GM21390 (cell line): ENCODE measurements at regions not wholly inside any gene's neighbourhood (a gene's known extent, or its start where the extent isn't known, plus 50 kb on each side); places are given as distances from the start of the nearest gene placed in this dataset.

Source experiments
- ATAC-seq: cut with Tn5 transposase; IDR thresholded peaks from one replicate; pipeline ENCODE4 v1.9.1; 2021; ENCODE audit not compliant: unreplicated experiment

- no peak for ATAC-seq
Observed at GRCh38 chr14:62130441-62130840, 368.2 kb downstream of the SNAPC1 start.

DNA sequence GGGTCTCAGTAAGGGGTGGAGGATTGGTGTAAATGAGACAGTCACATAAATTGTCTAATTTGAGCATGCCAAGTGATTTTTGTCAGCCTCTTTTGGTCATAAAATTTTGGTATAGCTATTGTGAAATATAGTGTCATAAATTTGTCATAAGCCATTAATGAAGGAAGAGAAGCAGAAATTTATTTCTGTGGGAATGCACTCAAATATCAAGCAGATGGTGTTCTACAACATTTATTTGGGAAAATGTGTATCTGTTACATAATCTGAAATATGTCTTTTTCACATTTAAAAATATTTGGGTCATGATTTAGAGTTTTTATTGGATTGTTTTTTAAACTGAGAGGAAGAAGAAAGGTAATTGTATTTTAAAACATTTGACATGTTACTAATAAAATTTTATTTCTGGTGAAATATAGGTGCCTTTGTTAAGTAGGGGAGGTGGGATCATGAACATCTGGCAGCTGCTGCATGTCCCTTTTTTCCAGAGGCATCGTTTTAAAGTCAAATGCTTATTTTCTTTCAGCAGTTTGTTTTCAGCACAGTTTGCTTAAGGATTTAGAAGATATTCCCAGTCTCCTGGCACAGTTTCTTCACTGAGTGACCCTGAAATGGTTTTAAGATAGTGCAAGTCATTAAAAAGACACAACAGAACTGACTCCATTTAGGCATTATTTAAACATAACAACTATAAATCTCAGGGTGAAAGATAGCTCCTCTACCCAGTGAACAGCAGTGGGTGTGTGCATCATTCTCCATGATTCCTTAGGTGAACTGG lies 371.7 kb downstream of the SNAPC1 start:
- ATAC-seq: no peak

DNA sequence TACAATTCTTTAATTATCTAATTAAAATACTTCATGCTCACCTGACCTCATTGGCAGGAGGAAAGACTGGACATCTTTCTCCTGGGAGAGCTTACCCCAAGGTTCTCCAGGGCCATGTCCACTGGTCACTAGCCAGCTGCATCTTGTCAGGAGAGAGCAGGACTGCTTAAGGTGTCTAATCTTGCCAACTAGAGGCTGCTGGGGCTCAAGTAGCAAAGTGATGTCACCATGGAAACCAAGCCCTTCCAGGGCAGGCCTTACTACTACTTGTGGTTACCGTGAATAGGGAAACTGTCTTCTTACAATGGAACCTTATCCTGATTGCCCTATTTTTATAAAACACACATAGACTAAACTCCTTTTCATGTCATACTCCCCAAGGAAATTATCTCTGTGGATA lies 376.4 kb downstream of the SNAPC1 start:
- no peak for ATAC-seq

- no peak for ATAC-seq
Observed at GRCh38 chr14:62141139-62141538, 378.9 kb downstream of the SNAPC1 start.

- ATAC-seq: no peak
Observed at GRCh38 chr14:62143245-62143644, 381.0 kb downstream of the SNAPC1 start.

DNA sequence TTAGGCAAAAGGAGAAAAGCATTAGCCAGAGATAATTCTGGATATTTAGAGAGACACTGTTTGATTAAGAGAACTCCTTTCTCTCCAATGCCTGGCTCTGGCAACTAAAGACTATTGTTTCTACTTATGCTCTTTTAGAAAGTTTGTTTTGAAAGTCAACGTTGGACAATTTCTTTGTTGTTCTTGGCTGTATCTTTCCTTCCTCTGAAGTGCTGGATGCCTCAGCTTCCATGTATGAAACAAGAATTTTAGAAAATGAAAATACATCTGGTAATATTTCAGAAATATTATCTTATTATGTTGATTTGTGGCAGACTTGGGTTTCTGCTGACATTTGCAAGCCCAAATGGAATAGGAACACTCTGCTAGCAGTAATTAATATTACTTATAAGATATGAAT lies 382.6 kb downstream of the SNAPC1 start:
- ATAC-seq: no peak

- ATAC-seq: no peak
Observed at GRCh38 chr14:62146030-62146429, 383.8 kb downstream of the SNAPC1 start.

GRCh38 chr14:62156052-62156451 lies 393.8 kb downstream of the SNAPC1 start:
- ATAC-seq: no peak

GRCh38 chr14:62158779-62159178 lies 396.6 kb downstream of the SNAPC1 start:
- ATAC-seq: no peak

DNA sequence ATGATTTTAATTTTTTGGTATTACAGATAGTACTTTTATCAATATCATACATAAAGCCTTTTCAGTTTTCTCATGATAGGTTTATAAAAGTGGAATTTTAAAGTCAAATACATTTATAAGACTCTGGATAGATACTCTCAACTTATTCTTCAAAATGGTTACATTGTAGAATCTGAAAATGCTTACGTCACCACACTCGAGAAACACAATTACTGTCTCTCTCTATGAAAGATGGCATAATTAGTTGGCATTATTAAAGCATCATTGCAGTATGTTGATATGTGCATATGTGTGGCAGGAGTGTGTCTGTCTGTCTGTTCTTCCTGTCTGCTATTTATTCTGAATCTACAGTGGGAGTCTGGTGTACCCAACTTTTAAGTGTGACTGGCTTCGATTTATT lies 397.1 kb downstream of the SNAPC1 start:
- no peak for ATAC-seq

DNA sequence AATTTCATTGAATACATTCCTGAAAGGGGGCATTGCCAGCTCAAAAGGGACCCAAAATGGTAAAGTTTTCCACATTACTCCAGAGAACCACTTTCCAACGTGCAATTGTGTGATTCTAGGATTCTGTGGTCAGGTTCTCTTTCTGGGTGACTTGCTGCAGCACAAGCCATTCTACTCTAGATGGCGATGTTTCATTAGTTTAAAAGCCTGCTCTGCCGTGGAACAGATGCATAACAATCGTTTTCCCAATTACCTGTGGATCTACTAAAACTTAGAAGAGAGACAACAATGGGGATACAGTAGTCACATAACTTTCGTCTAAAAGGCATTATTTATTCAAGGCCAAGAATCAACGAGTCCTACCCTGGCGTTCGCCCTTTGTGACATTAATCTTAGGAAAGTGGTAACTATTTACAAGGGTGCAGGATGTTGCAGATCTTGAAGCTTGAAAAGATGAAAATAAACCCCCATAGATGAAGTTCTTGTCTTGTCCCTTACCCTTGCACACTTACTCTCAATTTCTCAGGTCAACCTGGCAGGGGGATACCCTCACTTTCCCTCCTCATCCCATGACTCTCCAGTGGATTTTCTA lies 400.9 kb downstream of the SNAPC1 start:
- ATAC-seq: no peak

DNA sequence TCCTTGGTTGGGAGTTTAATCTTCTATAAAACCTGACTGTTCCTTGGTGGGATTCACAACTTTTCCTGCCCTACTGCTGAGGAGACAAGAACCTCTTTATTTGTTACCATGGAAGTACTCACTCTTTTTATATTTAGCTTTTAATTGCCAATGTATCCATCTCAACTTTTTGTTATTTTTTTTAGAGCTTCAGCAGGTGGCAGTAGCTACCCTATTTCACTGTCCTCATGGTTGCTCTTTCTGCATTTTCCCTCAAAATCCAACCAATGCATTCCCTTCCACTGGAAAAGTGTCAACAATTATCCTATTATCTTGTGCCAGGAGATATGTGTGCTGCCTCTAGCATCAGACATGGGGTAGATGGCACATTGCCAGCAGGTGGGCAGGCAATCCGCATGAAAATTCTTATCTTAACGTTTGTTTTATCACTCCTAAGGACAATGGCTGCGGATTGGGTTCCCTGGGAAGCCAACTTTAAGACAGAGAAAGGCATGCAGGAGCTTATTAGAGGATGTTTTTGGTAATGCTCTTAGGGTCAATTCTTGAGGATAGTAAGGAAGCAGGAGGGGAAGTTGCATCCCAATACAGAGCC lies 406.4 kb downstream of the SNAPC1 start:
- no peak for ATAC-seq

- ATAC-seq: peak; percentile 79
Observed at GRCh38 chr14:62179367-62180018, 417.3 kb downstream of the SNAPC1 start.

DNA sequence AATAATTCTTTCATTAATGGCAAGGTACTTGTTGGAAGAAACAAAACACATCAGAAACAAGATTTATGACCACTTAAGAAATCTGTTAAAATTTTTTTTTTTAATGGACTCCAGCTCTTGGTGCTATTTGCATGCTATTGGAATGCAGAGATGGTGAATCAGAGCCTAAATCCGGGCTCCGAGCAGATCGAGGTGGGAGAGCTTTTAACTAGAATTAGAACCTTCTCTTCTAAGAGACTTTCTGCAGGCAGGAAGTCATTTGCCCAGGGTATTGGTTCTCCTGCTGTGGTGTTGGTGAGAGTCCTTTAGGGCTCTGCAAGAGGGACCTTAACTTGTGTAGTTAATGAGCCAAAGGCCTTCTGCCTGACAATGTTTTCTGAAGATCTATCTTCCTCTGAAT lies 419.4 kb downstream of the SNAPC1 start:
- no peak for ATAC-seq

DNA sequence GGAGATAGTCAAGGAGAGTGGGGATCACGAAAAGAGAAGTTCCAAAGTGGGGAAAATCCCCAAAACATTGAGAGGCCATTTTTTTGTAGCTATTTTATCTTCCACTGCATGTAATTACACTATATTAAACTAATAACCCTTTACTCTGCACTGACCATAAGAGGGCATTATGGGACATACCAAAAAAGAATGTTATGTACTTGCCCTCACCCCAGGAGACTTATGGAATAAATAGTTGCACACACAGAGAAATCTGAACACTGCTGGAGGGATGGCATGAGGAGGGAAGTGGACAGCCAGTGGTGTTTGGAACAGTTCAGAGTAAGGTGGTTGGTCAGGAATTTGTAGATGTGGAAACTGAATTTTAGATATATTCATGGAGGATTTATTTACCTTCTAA lies 422.9 kb downstream of the SNAPC1 start:
- ATAC-seq: no peak

DNA sequence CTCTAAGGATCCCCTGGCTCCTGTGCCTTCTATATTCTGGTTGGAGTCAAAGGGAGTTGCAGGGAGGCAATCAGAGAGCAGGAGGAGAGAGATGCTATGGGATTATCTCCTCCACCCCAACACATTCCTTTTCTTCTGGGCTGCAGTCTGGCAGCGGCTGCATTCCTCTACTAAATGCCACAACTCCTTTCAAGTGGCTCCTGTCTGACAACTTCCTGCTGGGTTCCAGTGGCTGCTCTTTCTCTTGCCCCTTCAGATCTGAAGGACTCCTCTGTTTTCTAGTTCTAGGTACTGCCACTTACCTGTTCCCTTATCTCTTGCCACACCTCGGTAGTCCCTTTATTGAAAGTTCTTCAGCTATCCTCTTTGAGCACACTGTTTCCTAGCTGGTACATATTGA lies 425.0 kb downstream of the SNAPC1 start:
- ATAC-seq: no peak

- ATAC-seq: no peak
Observed at GRCh38 chr14:62189698-62190097, 427.5 kb downstream of the SNAPC1 start.

DNA sequence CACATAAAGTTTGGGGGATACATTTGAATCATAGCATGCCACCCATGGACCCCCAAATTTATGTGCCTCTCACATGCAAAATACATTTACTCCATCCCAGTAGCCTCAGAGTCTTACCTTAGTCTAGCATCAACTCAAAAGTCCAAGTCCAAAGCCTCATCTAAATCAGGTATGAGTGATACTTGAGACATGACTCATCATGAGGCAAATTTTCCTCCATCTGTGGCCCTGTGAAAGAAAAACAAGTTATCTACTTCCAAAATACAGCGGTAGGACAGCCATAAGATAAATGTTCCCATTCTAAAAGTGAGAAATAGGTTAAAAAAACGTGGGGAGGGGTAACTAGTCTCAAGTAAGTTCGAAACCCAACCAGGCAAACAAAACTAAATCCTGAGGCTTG lies 444.2 kb downstream of the SNAPC1 start:
- ATAC-seq: no peak

- ATAC-seq: no peak
Observed at GRCh38 chr14:62209287-62209899, 447.2 kb downstream of the SNAPC1 start.

- ATAC-seq: no peak
Observed at GRCh38 chr14:62213516-62213915, 451.3 kb downstream of the SNAPC1 start.

DNA sequence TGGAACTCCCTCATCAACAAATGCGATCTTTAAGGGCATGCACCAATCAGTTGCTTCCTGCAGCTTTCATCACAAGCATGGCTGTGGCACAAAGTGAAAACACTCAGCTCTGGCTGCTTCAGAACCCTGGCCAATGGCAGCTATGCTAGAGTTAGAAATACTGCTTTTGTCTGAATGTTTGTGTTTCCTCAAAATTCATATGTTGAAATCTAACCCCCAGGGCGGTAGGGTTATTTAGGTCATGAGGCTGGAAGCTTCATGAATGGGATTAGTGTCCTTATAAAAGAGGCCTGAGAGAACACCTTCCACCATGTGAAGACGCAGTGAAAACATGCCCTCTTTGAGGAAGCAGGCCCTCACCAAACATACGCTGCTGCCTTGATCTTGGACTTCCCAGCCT lies 453.9 kb downstream of the SNAPC1 start:
- no peak for ATAC-seq

DNA sequence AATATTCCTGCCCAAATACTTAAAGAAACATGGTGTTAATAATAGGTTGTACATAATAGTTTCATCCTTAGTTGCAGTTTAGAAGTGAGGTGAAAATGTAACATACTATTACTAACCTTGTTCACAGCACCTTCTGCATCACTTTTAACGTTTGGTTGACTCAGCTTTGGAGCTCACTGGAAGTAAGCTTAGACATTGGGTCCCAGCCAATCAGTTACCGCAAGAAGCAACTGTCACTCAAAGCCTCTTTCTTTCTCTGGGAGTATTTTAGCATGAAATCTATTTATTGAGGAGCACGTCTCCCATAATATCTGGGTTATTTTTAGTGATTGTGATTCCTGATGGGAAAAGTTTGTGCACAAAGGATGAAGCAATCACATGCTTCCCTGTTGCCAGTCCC lies 472.6 kb downstream of the SNAPC1 start:
- ATAC-seq: no peak
